ENCODE measurements at regions not wholly inside any gene's neighbourhood (a gene's known extent, or its start where the extent isn't known, plus 50 kb on each side); places are given as distances from the start of the nearest gene placed in this dataset.

DNA sequence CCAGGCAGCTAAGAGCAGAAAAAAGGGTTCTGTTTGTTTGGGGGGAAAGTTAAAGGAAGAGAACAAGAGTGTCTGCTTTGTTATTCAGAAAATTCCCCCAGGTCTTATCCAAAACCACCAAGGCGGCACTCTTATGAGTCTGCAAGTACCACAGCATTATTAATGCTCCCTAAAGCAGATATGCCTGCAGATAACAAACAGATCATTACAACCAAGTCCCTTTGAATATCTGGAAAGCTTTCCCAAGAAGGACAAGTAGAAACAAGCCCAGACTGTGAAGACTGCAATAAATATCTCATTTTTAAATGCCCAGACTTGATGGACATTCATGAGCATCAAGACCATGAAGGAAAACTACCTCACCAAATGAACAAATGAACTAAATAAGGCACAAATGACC, 278.6 kb upstream of the TMEFF2 start:
- TF ChIP-seq, protein P1, sequence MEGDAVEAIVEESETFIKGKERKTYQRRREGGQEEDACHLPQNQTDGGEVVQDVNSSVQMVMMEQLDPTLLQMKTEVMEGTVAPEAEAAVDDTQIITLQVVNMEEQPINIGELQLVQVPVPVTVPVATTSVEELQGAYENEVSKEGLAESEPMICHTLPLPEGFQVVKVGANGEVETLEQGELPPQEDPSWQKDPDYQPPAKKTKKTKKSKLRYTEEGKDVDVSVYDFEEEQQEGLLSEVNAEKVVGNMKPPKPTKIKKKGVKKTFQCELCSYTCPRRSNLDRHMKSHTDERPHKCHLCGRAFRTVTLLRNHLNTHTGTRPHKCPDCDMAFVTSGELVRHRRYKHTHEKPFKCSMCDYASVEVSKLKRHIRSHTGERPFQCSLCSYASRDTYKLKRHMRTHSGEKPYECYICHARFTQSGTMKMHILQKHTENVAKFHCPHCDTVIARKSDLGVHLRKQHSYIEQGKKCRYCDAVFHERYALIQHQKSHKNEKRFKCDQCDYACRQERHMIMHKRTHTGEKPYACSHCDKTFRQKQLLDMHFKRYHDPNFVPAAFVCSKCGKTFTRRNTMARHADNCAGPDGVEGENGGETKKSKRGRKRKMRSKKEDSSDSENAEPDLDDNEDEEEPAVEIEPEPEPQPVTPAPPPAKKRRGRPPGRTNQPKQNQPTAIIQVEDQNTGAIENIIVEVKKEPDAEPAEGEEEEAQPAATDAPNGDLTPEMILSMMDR (IDR thresholded peaks at IDR 0.05), result no peak
- TF ChIP-seq EP300 (IDR thresholded peaks at IDR 0.05) (no peak), POLR2AphosphoS5 (IDR thresholded peaks at IDR 0.05) (no peak), POLR2A (IDR thresholded peaks at IDR 0.05) (no peak)
- no peak overlapping the region for H3K4me3 ChIP-seq
- WGBS, 2 donors, result 0 to 2% methylated on average over 1 of the region's 1 CpG

DNA sequence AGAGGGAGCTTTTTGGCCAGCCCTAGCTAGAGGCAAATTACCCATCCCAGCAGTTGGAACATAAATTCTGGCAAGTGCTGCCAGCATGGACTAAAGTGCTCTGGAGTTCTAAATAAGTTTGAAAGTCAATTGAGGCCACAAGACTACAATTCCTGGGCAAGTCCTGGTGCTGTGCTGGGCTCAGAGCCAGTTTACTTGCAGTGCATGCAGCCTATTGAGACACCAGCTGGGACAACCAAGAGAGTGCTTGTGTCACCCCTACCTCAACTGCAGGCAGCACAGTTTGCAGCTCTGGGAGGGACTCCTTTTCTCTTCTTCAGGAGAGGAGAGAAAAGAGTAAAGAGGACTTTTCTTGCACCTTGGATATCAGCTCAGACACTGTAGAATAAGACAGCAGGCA, 277.2 kb upstream of the TMEFF2 start:
- Histone ChIP-seq H3K4me1 (no peaks in the 10 kb centered on the region), H3K27me3 (no peaks in the 10 kb centered on the region), H3K4me3 (no peak overlapping the region), H3K36me3 (no peaks in the 10 kb centered on the region), H3K9me3 (peaks cover 0 to 2% (median 0%) of the 10 kb centered on the region in 4 donors), H3K27ac (no peak overlapping the region)
- DNase-seq, result no peak
- intact Hi-C loops (cut with DNase I), result no loop called here
- TF ChIP-seq POLR2AphosphoS5 (IDR thresholded peaks at IDR 0.05) (no peak), POLR2A (IDR thresholded peaks at IDR 0.05) (no peak), EP300 (IDR thresholded peaks at IDR 0.05) (no peak)
- TF ChIP-seq, protein P1 (IDR thresholded peaks at IDR 0.05), result no peak

More for the DNA sequence above, 278.6 kb upstream of the TMEFF2 start:
- intact Hi-C loops (cut with DNase I), result no loop called here
- Histone ChIP-seq H3K9me3 (peaks cover 0 to 2% (median 0%) of the 10 kb centered on the region in 4 donors), H3K4me1 (no peaks in the 10 kb centered on the region), H3K27me3 (no peaks in the 10 kb centered on the region), H3K27ac (no peak overlapping the region), H3K36me3 (no peaks in the 10 kb centered on the region)
- DNase-seq, result no peak

DNA sequence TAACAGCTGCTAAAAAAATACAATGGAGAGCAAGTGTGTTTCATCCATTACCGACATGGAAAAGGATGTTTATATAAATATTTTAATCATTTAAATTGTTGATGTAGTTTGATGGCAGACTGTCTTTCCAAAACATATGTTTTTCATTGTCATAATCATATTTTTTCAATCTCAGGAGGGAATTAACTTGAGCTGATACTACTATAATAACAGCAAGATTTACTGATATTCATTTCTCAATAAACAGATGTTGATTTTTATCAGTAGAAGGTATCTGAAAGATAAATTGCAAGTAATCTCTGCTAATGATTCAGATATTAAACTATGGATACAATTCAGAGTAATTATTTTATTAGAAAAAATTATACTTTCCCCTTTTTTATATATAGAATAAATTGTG, 274.9 kb upstream of the TMEFF2 start:
- no peak for TF ChIP-seq POLR2A (IDR thresholded peaks at IDR 0.05)
- TF ChIP-seq EP300 (IDR thresholded peaks at IDR 0.05), result no peak
- no peak for TF ChIP-seq POLR2AphosphoS5 (IDR thresholded peaks at IDR 0.05)
- TF ChIP-seq, protein P1 (IDR thresholded peaks at IDR 0.05), result no peak

GRCh38 chr2:192467953-192468660, 273.4 kb upstream of the TMEFF2 start:
- no peak overlapping the region for H3K27ac ChIP-seq
- intact Hi-C loops (cut with DNase I), result no loop called here
- TF ChIP-seq EP300 (IDR thresholded peaks at IDR 0.05), result no peak
- TF ChIP-seq POLR2A (IDR thresholded peaks at IDR 0.05), result no peak
- no peak for TF ChIP-seq POLR2AphosphoS5 (IDR thresholded peaks at IDR 0.05)
- TF ChIP-seq, protein P1 (IDR thresholded peaks at IDR 0.05), result no peak
- no peaks in the 10 kb centered on the region for H3K4me1 ChIP-seq
- no peaks in the 10 kb centered on the region for H3K36me3 ChIP-seq
- H3K27me3 ChIP-seq, result no peaks in the 10 kb centered on the region
- H3K9me3 ChIP-seq, result no peaks in the 10 kb centered on the region
- WGBS, 2 donors, result 56 to 69% methylated on average over 4 of the region's 4 CpGs
- no peak overlapping the region for H3K4me3 ChIP-seq
- no peak for DNase-seq

More for the DNA sequence above, 274.9 kb upstream of the TMEFF2 start:
- no peak for DNase-seq
- no peaks in the 10 kb centered on the region for H3K36me3 ChIP-seq
- H3K9me3 ChIP-seq, result no peaks in the 10 kb centered on the region
- 74 to 81% methylated on average over 1 of the region's 1 CpG for WGBS, 2 donors
- H3K27me3 ChIP-seq, result no peaks in the 10 kb centered on the region
- H3K4me3 ChIP-seq, result no peak overlapping the region
- no peaks in the 10 kb centered on the region for H3K4me1 ChIP-seq
- no peak overlapping the region for H3K27ac ChIP-seq
- intact Hi-C loops (cut with DNase I), result no loop called here

DNA sequence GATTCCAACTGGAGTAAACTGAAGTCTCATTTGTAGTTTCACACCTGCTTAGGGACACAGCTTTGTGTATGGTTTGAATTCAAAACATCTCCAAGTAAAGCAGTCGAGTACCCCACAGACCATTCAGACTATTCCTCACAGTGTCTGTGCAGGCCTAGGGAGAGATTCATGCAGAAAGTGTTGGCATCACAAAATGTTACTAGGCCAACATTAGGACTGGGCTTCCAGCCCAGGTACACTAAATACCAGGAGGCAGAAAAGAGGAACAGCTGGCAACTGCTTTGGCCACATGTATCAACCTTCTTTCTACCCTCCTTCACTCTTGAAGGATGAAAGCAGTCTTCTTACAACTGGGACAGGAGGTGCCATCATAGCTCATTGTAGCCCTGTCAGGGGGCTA, 270.4 kb upstream of the TMEFF2 start:
- TF ChIP-seq POLR2AphosphoS5 (IDR thresholded peaks at IDR 0.05), result no peak
- no peak for TF ChIP-seq EP300 (IDR thresholded peaks at IDR 0.05)
- 92 to 95% methylated on average over 1 of the region's 1 CpG for WGBS, 2 donors
- Histone ChIP-seq H3K36me3 (no peaks in the 10 kb centered on the region), H3K4me1 (no peaks in the 10 kb centered on the region), H3K27ac (no peak overlapping the region), H3K4me3 (no peak overlapping the region), H3K9me3 (no peaks in the 10 kb centered on the region), H3K27me3 (no peaks in the 10 kb centered on the region)
- intact Hi-C loops (cut with DNase I), result no loop called here
- no peak for DNase-seq

Data from sigmoid colon (tissue), 6 donors.